RPMI7951 (cell line): ENCODE measurements at regions not wholly inside any gene's neighbourhood (a gene's known extent, or its start where the extent isn't known, plus 50 kb on each side); places are given as distances from the start of the nearest gene placed in this dataset.

ENCODE experiments used
- DNase-seq: peaks from one replicate; pipeline ENCODE4 v3.0.0-alpha.2; 2012; ENCODE audit warnings: low read depth

- no peak for DNase-seq
Measured at GRCh38 chr17:77854083-77854758, 104.3 kb upstream of the TNRC6C start.

- DNase-seq, result no peak
Measured at GRCh38 chr17:77854759-77855745, 103.5 kb upstream of the TNRC6C start.

GRCh38 chr17:77856551-77857305, 101.8 kb upstream of the TNRC6C start:
- DNase-seq, result no peak

- DNase-seq, result no peak
Measured at GRCh38 chr17:77857306-77857555, 101.3 kb upstream of the TNRC6C start.

- no peak for DNase-seq
Measured at GRCh38 chr17:77857613-77858012, 100.9 kb upstream of the TNRC6C start.

- no peak for DNase-seq
Measured at GRCh38 chr17:77858291-77859034, 100.0 kb upstream of the TNRC6C start.

GRCh38 chr17:77859035-77859810, 99.3 kb upstream of the TNRC6C start:
- no peak for DNase-seq

- DNase-seq, result no peak
Measured at GRCh38 chr17:77861133-77861695, 97.3 kb upstream of the TNRC6C start.

- DNase-seq, result no peak
Measured at GRCh38 chr17:77861981-77862645, 96.4 kb upstream of the TNRC6C start.

- DNase-seq, result peak; percentile 31
Measured at GRCh38 chr17:77862890-77863813, 95.4 kb upstream of the TNRC6C start.

GRCh38 chr17:77863814-77864161, 94.7 kb upstream of the TNRC6C start:
- peak; percentile 29 for DNase-seq

- DNase-seq, result no peak
Measured at GRCh38 chr17:77864234-77865111, 94.0 kb upstream of the TNRC6C start.

- DNase-seq, result no peak
Measured at GRCh38 chr17:77865112-77865611, 93.3 kb upstream of the TNRC6C start.

GRCh38 chr17:77865716-77866115, 92.8 kb upstream of the TNRC6C start:
- DNase-seq, result no peak

- DNase-seq, result no peak
Measured at GRCh38 chr17:77867308-77867781, 91.2 kb upstream of the TNRC6C start.

- no peak for DNase-seq
Measured at GRCh38 chr17:77867976-77868713, 90.4 kb upstream of the TNRC6C start.

GRCh38 chr17:77869041-77869599, 89.4 kb upstream of the TNRC6C start:
- DNase-seq, result no peak
